Neural progenitor cell (in vitro differentiated cells): ENCODE measurements at regions not wholly inside any gene's neighbourhood (a gene's known extent, or its start where the extent isn't known, plus 50 kb on each side); places are given as distances from the start of the nearest gene placed in this dataset.

Experiments used
- DNase-seq: peaks from one replicate; pipeline ENCODE4 v3.0.0-alpha.2; 2016; ENCODE audit warnings: low spot score
- H2AFZ ChIP-seq: fragments of 200-600 bp; sonication (generic); replicated peaks from 2 replicates; pipeline ENCODE4 v1.6.1; 2016; ENCODE audit warnings: antibody characterized with exemption
- H3F3A ChIP-seq: fragments of 200-600 bp; sonication (generic); 2 replicates; pipeline ENCODE4 v1.6.1; 2016; ENCODE audit warnings: antibody characterized with exemption, low read depth
- H3K27ac ChIP-seq: fragments of 200-600 bp; sonication (generic); 2 replicates; pipeline ENCODE4 v1.5.1; 2016; ENCODE audit warnings: mild to moderate bottlenecking
- H3K27me3 ChIP-seq: fragments of 200-600 bp; sonication (generic); 2 replicates; pipeline ENCODE4 v1.6.1; 2016; ENCODE audit warnings: mild to moderate bottlenecking, moderate library complexity
- H3K36me3 ChIP-seq: fragments of 200-600 bp; sonication (generic); 2 replicates; pipeline ENCODE4 v1.5.1; 2016
- H3K4me1 ChIP-seq: fragments of 200-600 bp; sonication (generic); 2 replicates; pipeline ENCODE4 v1.6.1; 2016; ENCODE audit warnings: mixed run types
- H3K4me2 ChIP-seq: fragments of 200-600 bp; sonication (generic); 2 replicates; pipeline ENCODE4 v1.6.1; 2016
- H3K4me3 ChIP-seq: fragments of 200-600 bp; sonication (generic); 2 replicates; pipeline ENCODE4 v1.5.1; 2016
- H3K79me2 ChIP-seq: fragments of 200-600 bp; sonication (generic); 2 replicates; pipeline ENCODE4 v1.6.1; 2016; ENCODE audit warnings: low read depth
- H3K9ac ChIP-seq: fragments of 200-600 bp; sonication (generic); 2 replicates; pipeline ENCODE4 v1.6.1; 2016
- H3K9me3 ChIP-seq: fragments of 200-600 bp; sonication (generic); 2 replicates; pipeline ENCODE4 v1.5.1; 2016; ENCODE audit warnings: low read depth
- H4K20me1 ChIP-seq: fragments of 200-600 bp; sonication (generic); 2 replicates; pipeline ENCODE4 v1.6.1; 2016; ENCODE audit warnings: low read depth
- H3K27ac Mint-ChIP-seq: 3 replicates; pipeline ENCODE4 v1.8.0; 2021; ENCODE audit warnings: mixed read lengths
- H3K27me3 Mint-ChIP-seq: 2 replicates; pipeline ENCODE4 v1.8.0; 2022; ENCODE audit warnings: low read depth, mild to moderate bottlenecking, inconsistent platforms, moderate library complexity, mixed read lengths; ENCODE audit not compliant: insufficient read depth
- H3K36me3 Mint-ChIP-seq: 3 replicates; pipeline ENCODE4 v1.8.0; 2021; ENCODE audit warnings: mixed read lengths
- H3K4me1 Mint-ChIP-seq: 3 replicates; pipeline ENCODE4 v1.8.0; 2021; ENCODE audit warnings: mixed read lengths
- H3K4me3 Mint-ChIP-seq: 3 replicates; pipeline ENCODE4 v1.8.0; 2021; ENCODE audit warnings: mild to moderate bottlenecking, moderate library complexity, mixed read lengths
- H3K9me3 Mint-ChIP-seq: 3 replicates; pipeline ENCODE4 v1.8.0; 2020; ENCODE audit warnings: mixed read lengths
- CTCF ChIP-seq: fragments of 200-600 bp; sonication (generic); IDR thresholded peaks from 2 replicates; pipeline ENCODE4 v1.5.1; 2017; ENCODE audit warnings: antibody characterized with exemption, mild to moderate bottlenecking
- EZH2 ChIP-seq: fragments of 200-600 bp; sonication (generic); IDR thresholded peaks from 2 replicates; pipeline ENCODE4 v1.6.1; 2017; ENCODE audit warnings: antibody characterized with exemption, mild to moderate bottlenecking, moderate library complexity
- EZH2phosphoT487 ChIP-seq: fragments of 200-600 bp; sonication (generic); IDR thresholded peaks from 2 replicates; pipeline ENCODE4 v1.6.1; 2017; ENCODE audit warnings: antibody characterized with exemption

DNA sequence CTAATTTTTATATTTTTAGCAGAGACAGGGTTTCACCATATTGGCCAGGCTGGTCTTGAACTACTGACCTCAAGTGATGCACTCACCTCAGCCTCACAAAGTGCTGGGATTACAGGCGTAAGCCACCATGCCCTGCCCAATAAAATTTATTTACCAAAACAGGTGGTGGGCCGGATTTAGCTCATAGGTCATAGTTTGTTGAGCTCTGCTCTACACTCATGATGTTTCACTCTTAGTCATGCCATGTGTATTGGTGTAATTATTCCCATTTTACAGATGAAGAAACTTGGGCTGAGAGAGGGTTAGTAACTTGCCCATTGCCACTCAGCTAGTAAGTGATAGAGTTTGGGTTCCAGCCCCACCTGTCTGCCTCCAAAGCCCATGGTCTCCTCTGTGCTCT is 93.1 kb upstream of the WWC1 start:
- DNase-seq = no peak
- Histone ChIP-seq H3K9ac (no peak overlapping the region), H3K4me1 (peaks cover 21% of the 10 kb centered on the region)

DNA sequence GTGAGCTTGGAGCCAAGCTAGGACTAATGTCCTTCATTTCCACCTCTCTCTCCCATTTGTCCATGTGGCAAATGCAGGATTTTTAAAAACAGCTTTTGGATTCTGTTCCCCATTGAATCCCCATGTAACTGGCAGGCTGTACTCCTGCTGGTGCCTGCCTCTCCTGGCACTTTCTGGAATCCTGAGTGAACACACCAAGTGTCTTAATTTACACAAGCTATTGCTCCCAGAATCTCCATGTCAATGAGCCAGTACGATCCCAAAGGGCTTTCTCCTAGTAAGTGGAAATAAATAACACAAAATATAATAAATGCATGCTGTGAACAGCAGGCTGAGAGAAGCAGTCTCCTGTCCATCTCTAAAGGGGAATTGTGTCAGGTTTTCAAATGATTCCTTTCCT is 88.4 kb upstream of the WWC1 start:
- Histone ChIP-seq H2AFZ (no peak overlapping the region), H3K4me1 (peaks cover 11% of the 10 kb centered on the region), H3K9me3 (no peaks in the 10 kb centered on the region), H3K9ac (no peak overlapping the region), H3K79me2 (no peaks in the 10 kb centered on the region), H3K36me3 (no peaks in the 10 kb centered on the region), H4K20me1 (no peaks in the 10 kb centered on the region), H3F3A (peaks cover 8% of the 10 kb centered on the region), H3K4me3 (no peak overlapping the region), H3K27me3 (no peaks in the 10 kb centered on the region), H3K4me2 (no peak overlapping the region), H3K27ac (no peak overlapping the region)
- Mint-ChIP-seq H3K9me3 (no peaks in the 10 kb centered on the region), H3K27me3 (peaks cover 3% of the 10 kb centered on the region), H3K36me3 (peaks cover 42% of the 10 kb centered on the region), H3K4me1 (peaks cover 27% of the 10 kb centered on the region), H3K27ac (no peak overlapping the region), H3K4me3 (no peak overlapping the region)
- DNase-seq = no peak
- TF ChIP-seq EZH2phosphoT487 (no peak), EZH2 (no peak), CTCF (no peak)

More for the DNA sequence above, 93.1 kb upstream of the WWC1 start:
- no peaks in the 10 kb centered on the region for H3K9me3 Mint-ChIP-seq
- H3K9me3 ChIP-seq = no peaks in the 10 kb centered on the region
- H3K79me2 ChIP-seq = no peaks in the 10 kb centered on the region
- peaks cover 7% of the 10 kb centered on the region for H3K27me3 Mint-ChIP-seq
- no peaks in the 10 kb centered on the region for H3K36me3 ChIP-seq
- peaks cover 23% of the 10 kb centered on the region for H3K36me3 Mint-ChIP-seq
- H2AFZ ChIP-seq = no peak overlapping the region
- no peak overlapping the region for H3K4me3 ChIP-seq
- no peak overlapping the region for H3K27ac ChIP-seq
- TF ChIP-seq EZH2 (no peak), EZH2phosphoT487 (no peak), CTCF (no peak)
- H3F3A ChIP-seq = peaks cover 6% of the 10 kb centered on the region
- no peak overlapping the region for H3K27ac Mint-ChIP-seq
- H3K27me3 ChIP-seq = no peaks in the 10 kb centered on the region
- no peak overlapping the region for H3K4me3 Mint-ChIP-seq
- H4K20me1 ChIP-seq = no peaks in the 10 kb centered on the region
- H3K4me2 ChIP-seq = no peak overlapping the region
- H3K4me1 Mint-ChIP-seq = peaks cover 47% of the 10 kb centered on the region

DNA sequence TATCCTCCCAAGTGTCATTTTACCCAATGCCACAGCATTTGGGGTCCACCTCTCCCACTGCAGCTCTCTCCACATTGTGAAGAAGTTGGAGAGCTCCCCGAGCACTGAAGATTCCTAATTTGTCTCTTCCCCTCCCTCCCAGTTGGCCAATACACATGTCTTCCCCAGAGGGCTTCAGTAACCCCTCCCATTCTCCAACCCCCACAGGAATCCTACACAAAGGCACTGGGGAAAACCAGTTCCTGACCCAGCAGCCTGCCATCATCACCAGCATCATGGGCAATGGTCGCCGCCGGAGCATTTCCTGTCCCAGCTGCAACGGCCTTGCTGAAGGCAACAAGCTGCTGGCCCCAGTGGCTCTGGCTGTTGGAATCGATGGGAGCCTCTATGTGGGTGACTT is 87.3 kb upstream of the WWC1 start:
- Mint-ChIP-seq H3K4me3 (no peak overlapping the region), H3K9me3 (no peaks in the 10 kb centered on the region), H3K4me1 (peaks cover 29% of the 10 kb centered on the region), H3K36me3 (peaks cover 38% of the 10 kb centered on the region), H3K27ac (no peak overlapping the region), H3K27me3 (peaks cover 3% of the 10 kb centered on the region)
- TF ChIP-seq CTCF = no peak
- no peak for TF ChIP-seq EZH2
- no peak for TF ChIP-seq EZH2phosphoT487
- Histone ChIP-seq H3K79me2 (no peaks in the 10 kb centered on the region), H3K4me1 (peaks cover 15% of the 10 kb centered on the region), H3F3A (peaks cover 8% of the 10 kb centered on the region), H2AFZ (no peak overlapping the region), H3K9ac (no peak overlapping the region), H3K27me3 (no peaks in the 10 kb centered on the region), H3K4me2 (no peak overlapping the region), H3K27ac (no peak overlapping the region), H4K20me1 (no peaks in the 10 kb centered on the region), H3K9me3 (no peaks in the 10 kb centered on the region), H3K36me3 (no peaks in the 10 kb centered on the region), H3K4me3 (no peak overlapping the region)
- DNase-seq = no peak
